ENCODE measurements at regions not wholly inside any gene's neighbourhood (a gene's known extent, or its start where the extent isn't known, plus 50 kb on each side); places are given as distances from the start of the nearest gene placed in this dataset.
"Not testable (repeated sequence)": the region's sequence is repeated elsewhere in the genome, so short reads cannot be mapped to it uniquely, and the experiment has no call there.

GRCh38 chr15:32536507-32537172 lies 56.6 kb upstream of the GOLGA8N start:
- FAIRE-seq; DNase-seq (ENCODE audit: low spot score in 2 of 2): not testable (repeated sequence)

DNA sequence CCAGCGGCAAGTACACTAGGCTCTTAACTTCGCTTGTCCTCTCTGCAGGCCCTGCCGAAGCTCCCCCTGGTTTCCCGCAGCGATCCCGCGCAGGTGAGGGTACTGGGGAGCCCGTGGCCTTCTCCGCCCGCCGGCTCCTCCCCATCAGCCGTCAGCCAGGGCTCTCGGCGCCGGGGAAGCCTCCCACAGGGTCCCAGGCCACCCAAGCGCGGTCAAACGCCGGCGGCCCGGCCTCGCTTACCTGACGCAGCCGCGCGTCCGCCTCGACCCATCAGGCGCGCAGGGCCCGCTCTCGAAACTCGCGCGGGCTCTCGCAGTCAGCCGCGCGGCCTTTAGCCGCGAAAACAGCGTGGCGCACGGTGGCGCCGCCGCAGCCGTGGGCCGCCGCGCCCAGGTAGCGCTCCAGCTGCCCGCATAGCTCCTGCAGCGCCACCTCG lies 57.2 kb upstream of the GOLGA8N start:
- DNase-seq (ENCODE audit: low spot score in 2 of 2); FAIRE-seq: not testable (repeated sequence)

GRCh38 chr15:32535150-32535898 lies 57.9 kb upstream of the GOLGA8N start:
- not testable (repeated sequence) for DNase-seq (ENCODE audit: low spot score in 2 of 2); FAIRE-seq

GRCh38 chr15:32522900-32523299 lies 67.5 kb upstream of the GOLGA8O start:
- peak; percentile 58 for FAIRE-seq

GRCh38 chr15:32522421-32522820 lies 67.0 kb upstream of the GOLGA8O start:
- FAIRE-seq; DNase-seq (ENCODE audit: low spot score in 2 of 2): not testable (repeated sequence)

More at GRCh38 chr15:32522900-32523299, 67.5 kb upstream of the GOLGA8O start:
- not testable (repeated sequence) for DNase-seq (ENCODE audit: low spot score in 2 of 2)

DNA sequence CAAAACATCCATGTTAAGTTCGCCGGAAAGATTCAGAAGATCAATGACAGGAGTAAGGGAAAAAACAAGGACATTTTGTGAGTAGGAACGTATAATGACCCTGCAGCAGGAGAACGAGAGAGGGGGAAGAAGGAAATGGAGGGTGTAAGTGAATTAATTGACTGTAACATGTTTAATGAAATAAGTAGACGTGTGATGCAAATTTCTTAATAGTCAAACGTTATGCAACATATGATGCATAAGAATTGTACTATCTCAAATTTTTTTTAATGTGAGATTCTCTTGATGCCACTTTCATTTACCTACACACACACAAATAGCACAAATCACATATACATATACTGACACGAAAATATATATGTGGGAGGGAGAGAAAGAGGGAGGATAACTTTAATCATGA lies 63.5 kb upstream of the GOLGA8O start:
- DNase-seq (ENCODE audit: low spot score in 2 of 2); FAIRE-seq: not testable (repeated sequence)

DNA sequence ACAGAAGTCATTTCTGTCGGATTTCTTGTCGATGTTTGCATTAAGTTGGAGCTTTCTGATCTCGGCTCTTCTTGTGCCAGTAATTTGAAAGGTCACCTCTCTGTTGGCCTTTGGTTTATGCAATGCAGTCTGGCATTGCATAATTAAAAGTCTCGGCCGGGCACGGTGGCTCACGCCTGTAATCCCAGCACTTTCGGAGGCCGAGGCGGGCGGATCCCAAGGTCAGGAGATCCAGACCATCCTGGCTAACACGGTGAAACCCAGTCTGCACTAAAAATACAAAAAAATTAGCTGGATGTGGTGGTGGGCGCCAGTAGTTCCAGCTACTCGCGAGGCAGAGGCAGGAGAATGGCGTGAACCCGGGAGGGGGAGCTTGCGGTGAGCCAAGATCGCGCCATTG lies 62.6 kb upstream of the GOLGA8O start:
- DNase-seq (ENCODE audit: low spot score in 2 of 2); FAIRE-seq: not testable (repeated sequence)

DNA sequence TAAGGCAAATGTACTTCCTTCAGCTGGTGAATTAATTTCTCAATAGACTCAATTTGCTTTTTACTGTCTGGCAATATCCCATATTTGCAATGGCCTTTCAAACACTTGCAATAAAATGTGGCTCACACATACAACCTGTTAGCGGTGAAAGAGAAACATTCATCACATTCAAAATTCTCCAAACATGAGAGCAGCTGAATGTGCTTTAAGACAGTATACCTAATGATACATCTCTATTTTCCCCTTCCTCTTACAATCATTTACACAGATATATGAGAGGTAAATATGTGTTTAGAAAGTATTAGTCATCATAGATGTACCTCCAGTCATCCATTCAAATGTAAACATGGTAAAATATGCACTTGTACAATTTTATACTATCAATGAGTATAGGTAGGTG lies 61.5 kb upstream of the GOLGA8O start:
- not testable (repeated sequence) for FAIRE-seq

GRCh38 chr15:32513378-32513777 lies 57.9 kb upstream of the GOLGA8O start:
- DNase-seq (ENCODE audit: low spot score in 2 of 2); FAIRE-seq: not testable (repeated sequence)

More for the DNA sequence above, 61.5 kb upstream of the GOLGA8O start:
- DNase-seq (ENCODE audit: low spot score in 2 of 2): not testable (repeated sequence)

GRCh38 chr15:32510027-32510426 lies 54.6 kb upstream of the GOLGA8O start:
- FAIRE-seq; DNase-seq (ENCODE audit: low spot score in 2 of 2): not testable (repeated sequence)

GRCh38 chr15:32508081-32508480 lies 52.6 kb upstream of the GOLGA8O start:
- FAIRE-seq; DNase-seq (ENCODE audit: low spot score in 2 of 2): not testable (repeated sequence)

GRCh38 chr15:32506787-32507186 lies 51.4 kb upstream of the GOLGA8O start:
- DNase-seq (ENCODE audit: low spot score in 2 of 2); FAIRE-seq: not testable (repeated sequence)

- DNase-seq (ENCODE audit: low spot score in 2 of 2); FAIRE-seq: not testable (repeated sequence)
These were observed 50.2 kb upstream of the GOLGA8O start for GRCh38 chr15:32505633-32506032.

Data from frontal cortex (tissue), 3 donors.